HEK293T (cell line): ENCODE measurements at regions not wholly inside any gene's neighbourhood (a gene's known extent, or its start where the extent isn't known, plus 50 kb on each side); places are given as distances from the start of the nearest gene placed in this dataset.

ENCODE experiments used
- CTCF ChIA-PET: fragments of 350-600 bp; formaldehyde crosslinking; extraction: SDS; loops from one replicate; lab custom pipeline; 2021; ENCODE audit warnings: antibody characterized with exemption, inconsistent platforms; lab: Yijun Ruan, JAX
- POLR2A ChIA-PET: fragments of 350-600 bp; formaldehyde crosslinking; extraction: SDS; loops from one replicate; lab custom pipeline; 2020; ENCODE audit warnings: antibody characterized with exemption, inconsistent platforms; lab: Yijun Ruan, JAX
- DNase-seq: peaks from one replicate; pipeline ENCODE4 v3.0.0; 2012; ENCODE audit warnings: mixed read lengths; ENCODE audit errors: extremely low spot score
- ARNT ChIP-seq: fragments of 450-650 bp; IDR thresholded peaks from 2 replicates; pipeline ENCODE4 v1.6.1; 2017; ENCODE audit warnings: mild to moderate bottlenecking
- BHLHE40 ChIP-seq: fragments of 450-650 bp; IDR thresholded peaks from 2 replicates; pipeline ENCODE4 v1.6.1; 2016; ENCODE audit warnings: mild to moderate bottlenecking, moderate library complexity, borderline replicate concordance
- CTBP1 ChIP-seq: fragments of 450-650 bp; IDR thresholded peaks from 2 replicates; pipeline ENCODE4 v1.6.1; 2016; ENCODE audit warnings: borderline replicate concordance
- ELF4 ChIP-seq: fragments of 450-650 bp; IDR thresholded peaks from 2 replicates; pipeline ENCODE4 v1.6.1; 2017; ENCODE audit warnings: antibody characterized with exemption
- FOXA1 ChIP-seq: fragments of 450-650 bp; IDR thresholded peaks from 2 replicates; pipeline ENCODE4 v1.6.1; 2016; ENCODE audit warnings: mild to moderate bottlenecking
- FOXK2 ChIP-seq: fragments of 450-650 bp; IDR thresholded peaks from 2 replicates; pipeline ENCODE4 v1.6.1; 2016; ENCODE audit warnings: mild to moderate bottlenecking
- FOXM1 ChIP-seq: fragments of 450-650 bp; IDR thresholded peaks from 2 replicates; pipeline ENCODE4 v1.6.1; 2017; ENCODE audit warnings: mild to moderate bottlenecking, borderline replicate concordance
- HDGF ChIP-seq: fragments of 450-650 bp; IDR thresholded peaks from 2 replicates; pipeline ENCODE4 v1.6.1; 2017; ENCODE audit warnings: antibody characterized with exemption, borderline replicate concordance
- L3MBTL2 ChIP-seq: fragments of 450-650 bp; conservative IDR thresholded peaks from 2 replicates; pipeline ENCODE4 v1.6.1; 2016; ENCODE audit warnings: mild to moderate bottlenecking
- LEF1 ChIP-seq: fragments of 450-650 bp; IDR thresholded peaks from 2 replicates; pipeline ENCODE4 v1.6.1; 2017; ENCODE audit warnings: mild to moderate bottlenecking, borderline replicate concordance
- NFRKB ChIP-seq: fragments of 450-650 bp; IDR thresholded peaks from 2 replicates; pipeline ENCODE4 v1.6.1; 2016; ENCODE audit warnings: mild to moderate bottlenecking, moderate library complexity
- PKNOX1 ChIP-seq: fragments of 450-650 bp; IDR thresholded peaks from 2 replicates; pipeline ENCODE4 v1.6.1; 2016
- SP1 ChIP-seq: fragments of 450-650 bp; IDR thresholded peaks from 2 replicates; pipeline ENCODE4 v1.6.1; 2017
- SUZ12 ChIP-seq: fragments of 450-650 bp; IDR thresholded peaks from 2 replicates; pipeline ENCODE4 v1.6.1; 2016; ENCODE audit warnings: mild to moderate bottlenecking
- TARDBP ChIP-seq: fragments of 450-650 bp; IDR thresholded peaks from 2 replicates; pipeline ENCODE4 v1.6.1; 2016
- ZNF384 ChIP-seq: fragments of 450-650 bp; IDR thresholded peaks from 2 replicates; pipeline ENCODE4 v1.6.1; 2016

- TF ChIP-seq ELF4 (no peak), FOXK2 (no peak), FOXM1 (no peak), SP1 (no peak), FOXA1 (no peak), PKNOX1 (no peak), SUZ12 (no peak), L3MBTL2 (no peak), BHLHE40 (no peak), ZNF384 (no peak), CTBP1 (no peak), ARNT (no peak), HDGF (no peak), NFRKB (no peak), TARDBP (no peak), LEF1 (no peak)
- ChIA-PET POLR2A (no interaction called here), CTCF (no interaction called here)
- no peak for DNase-seq
These were observed 131.1 kb upstream of the CHST15 start for GRCh38 chr10:124224331-124225028.

- CTCF ChIA-PET = interaction anchor here (0.8 kb wide), 1 partner anchor 98 kb away, joined by 3 read pairs; no protein-coding TSS in a partner anchor
- POLR2A ChIA-PET = no interaction called here
- DNase-seq = no peak
These were observed 130.3 kb upstream of the CHST15 start for GRCh38 chr10:124223711-124224085.

GRCh38 chr10:124222988-124223710, 129.8 kb upstream of the CHST15 start:
- CTCF ChIA-PET = interaction anchor here (0.8 kb wide), 1 partner anchor 98 kb away, joined by 3 read pairs; no protein-coding TSS in a partner anchor

More at GRCh38 chr10:124223711-124224085, 130.3 kb upstream of the CHST15 start:
- TF ChIP-seq FOXK2 = no peak
- no peak for TF ChIP-seq SUZ12
- no peak for TF ChIP-seq SP1
- no peak for TF ChIP-seq CTBP1
- no peak for TF ChIP-seq FOXM1
- TF ChIP-seq L3MBTL2 = no peak
- TF ChIP-seq PKNOX1 = no peak
- no peak for TF ChIP-seq HDGF
- TF ChIP-seq BHLHE40 = no peak

GRCh38 chr10:124222318-124222987, 129.1 kb upstream of the CHST15 start:
- ChIA-PET CTCF (interaction anchor here (0.8 kb wide), 1 partner anchor 97 kb away, joined by 3 read pairs; no protein-coding TSS in a partner anchor), POLR2A (no interaction called here)
- TF ChIP-seq ELF4 (no peak), NFRKB (no peak), L3MBTL2 (no peak), FOXA1 (no peak), HDGF (no peak), ZNF384 (no peak), LEF1 (no peak), FOXM1 (no peak), SUZ12 (no peak), CTBP1 (no peak), SP1 (no peak), TARDBP (no peak), PKNOX1 (no peak), BHLHE40 (no peak)
- DNase-seq = no peak

More at GRCh38 chr10:124222988-124223710, 129.8 kb upstream of the CHST15 start:
- POLR2A ChIA-PET = no interaction called here
- TF ChIP-seq ARNT = no peak
- TF ChIP-seq SP1 = no peak
- no peak for TF ChIP-seq HDGF
- no peak for TF ChIP-seq SUZ12
- TF ChIP-seq FOXK2 = no peak
- no peak for TF ChIP-seq FOXM1
- no peak for TF ChIP-seq NFRKB
- no peak for TF ChIP-seq ZNF384
- no peak for TF ChIP-seq ELF4
- no peak for TF ChIP-seq LEF1
- no peak for TF ChIP-seq FOXA1
- no peak for TF ChIP-seq PKNOX1
- TF ChIP-seq BHLHE40 = no peak
- TF ChIP-seq L3MBTL2 = no peak
- no peak for TF ChIP-seq CTBP1
- TF ChIP-seq TARDBP = no peak
- no peak for DNase-seq
